B cell (primary cell): ENCODE measurements at regions not wholly inside any gene's neighbourhood (a gene's known extent, or its start where the extent isn't known, plus 50 kb on each side); places are given as distances from the start of the nearest gene placed in this dataset.

Source experiments
- ATAC-seq: fragments of 200-7000 bp; cut with Tn5 transposase; one replicate; pipeline ENCODE4 v1.10.0; 2021; ENCODE audit warnings: low read depth, mild to moderate bottlenecking, moderate number of reproducible peaks, moderate library complexity
- CTCF ChIA-PET: fragments of 350-600 bp; sonication (Branson Sonifier 250); formaldehyde crosslinking; loops from one replicate; lab custom pipeline; 2021; ENCODE audit warnings: antibody characterized with exemption, inconsistent platforms; lab: Charles Lee
- POLR2A ChIA-PET: fragments of 350-600 bp; sonication (Branson Sonifier 250); formaldehyde crosslinking; loops from one replicate; lab custom pipeline; 2021; ENCODE audit warnings: antibody characterized with exemption; lab: Charles Lee
- DNase-seq: peaks from one replicate; pipeline ENCODE4 v3.0.0; 2013
- H2AFZ ChIP-seq: 2 replicates; pipeline ENCODE4 v1.6.1; 2012; ENCODE audit warnings: mild to moderate bottlenecking, low read depth, low read length; ENCODE audit not compliant: insufficient read depth, poor library complexity, severe bottlenecking
- H3K27ac ChIP-seq, 2 donors: 1 replicate in 1 of 2; 2 replicates in 1 of 2; pipeline ENCODE4 v1.5.1; 2012 to 2013; ENCODE audit warnings: low read length in 2 of 2, mild to moderate bottlenecking in 2 of 2, moderate library complexity in 1 of 2
- H3K27me3 ChIP-seq, 4 experiments: fragments of 200-600 bp in 1 of 4; sonication (generic) in 1 of 4; replicated peaks in 1 of 4; 1 replicate in 2 of 4; 2 replicates in 2 of 4; pipeline versions ENCODE4 v1.6.1 to v1.7.0; 2013 to 2016; ENCODE audit warnings: low read length in 3 of 4, mild to moderate bottlenecking in 2 of 4, mixed read lengths in 1 of 4, moderate library complexity in 1 of 4; ENCODE audit not compliant: insufficient read depth in 4 of 4, control insufficient read depth in 3 of 4; ENCODE audit errors: control extremely low read depth in 1 of 4
- H3K36me3 ChIP-seq, 2 experiments: replicated peaks in 1 of 2; 1 replicate in 1 of 2; 2 replicates in 1 of 2; pipeline versions ENCODE4 v1.6.1 to v1.7.1; 2013; ENCODE audit warnings: low read length in 1 of 2; ENCODE audit not compliant: insufficient read depth in 2 of 2, control insufficient read depth in 1 of 2; ENCODE audit errors: control extremely low read depth in 1 of 2, extremely low read depth in 1 of 2
- H3K4me1 ChIP-seq, 2 donors: fragments of 200-600 bp in 1 of 2; sonication (generic) in 1 of 2; 1 replicate in 1 of 2; 2 replicates in 1 of 2; pipeline versions ENCODE4 v1.5.1 to v1.6.1; 2013 to 2017; ENCODE audit warnings: low read length in 2 of 2; ENCODE audit not compliant: control insufficient read depth in 2 of 2, insufficient read depth in 2 of 2
- H3K4me2 ChIP-seq: replicated peaks from 2 replicates; pipeline ENCODE3; 2012; ENCODE audit warnings: mild to moderate bottlenecking, low read depth, low read length; ENCODE audit not compliant: poor library complexity, severe bottlenecking
- H3K4me3 ChIP-seq, 5 experiments: fragments of 200-600 bp in 1 of 5; sonication (generic) in 1 of 5; 1 replicate in 3 of 5; 2 replicates in 2 of 5; pipeline versions ENCODE4 v1.5.1 to v1.7.0; 2011 to 2016; ENCODE audit warnings: low read length in 4 of 5, mild to moderate bottlenecking in 4 of 5, low read depth in 2 of 5, control low read depth in 1 of 5, moderate library complexity in 1 of 5; ENCODE audit not compliant: insufficient read depth in 1 of 5; ENCODE audit errors: control extremely low read depth in 1 of 5, extremely low read depth in 1 of 5
- H3K79me2 ChIP-seq: fragments of 200-600 bp; sonication (generic); one replicate; pipeline ENCODE4 v1.6.0; 2016; ENCODE audit warnings: low read length; ENCODE audit not compliant: control insufficient read depth, insufficient read depth
- H3K9ac ChIP-seq: fragments of 200-600 bp; sonication (generic); 2 replicates; pipeline ENCODE4 v1.6.1; 2017; ENCODE audit warnings: mild to moderate bottlenecking, low read length, moderate library complexity
- H3K9me3 ChIP-seq, 3 donors: one replicate each; pipeline versions ENCODE4 v1.6.1 to v1.7.1; 2013; ENCODE audit warnings: low read length in 2 of 3; ENCODE audit not compliant: control insufficient read depth in 2 of 3, insufficient read depth in 1 of 3; ENCODE audit errors: control extremely low read depth in 1 of 3
- H4K20me1 ChIP-seq: 2 replicates; pipeline ENCODE4 v1.6.0; 2012; ENCODE audit warnings: mild to moderate bottlenecking, low read length; ENCODE audit not compliant: insufficient read depth, control insufficient read depth, poor library complexity, severe bottlenecking
- H3K27ac Mint-ChIP-seq: one replicate; pipeline ENCODE4 v1.8.0; 2021; ENCODE audit warnings: mixed read lengths
- H3K27me3 Mint-ChIP-seq: one replicate; pipeline ENCODE4 v1.8.0; 2021; ENCODE audit warnings: mixed read lengths
- H3K4me1 Mint-ChIP-seq: one replicate; pipeline ENCODE4 v1.8.0; 2021; ENCODE audit warnings: mixed read lengths
- H3K4me3 Mint-ChIP-seq: one replicate; pipeline ENCODE4 v1.8.0; 2021; ENCODE audit warnings: mixed read lengths
- H3K9me3 Mint-ChIP-seq: one replicate; pipeline ENCODE4 v1.8.0; 2022; ENCODE audit warnings: mixed read lengths; ENCODE audit not compliant: insufficient read depth
- EZH2 ChIP-seq: IDR thresholded peaks from 2 replicates; pipeline ENCODE4 v1.6.1; 2012; ENCODE audit warnings: borderline replicate concordance, low read depth, mild to moderate bottlenecking, moderate library complexity, low read length; ENCODE audit not compliant: insufficient read depth, poor library complexity, severe bottlenecking
- WGBS: methylation state at CpG from one replicate; pipeline ENCODE4 v1.1.5; 2013; ENCODE audit warnings: missing lambda C conversion rate; ENCODE audit not compliant: insufficient coverage; 5-methylcytosine and 5-hydroxymethylcytosine counted together
- intact Hi-C: fragments of 100-400 bp; cut with micrococcal nuclease; formaldehyde crosslinking; loops from one replicate; pipeline ENCODE4 v1.10.0; 2022
- TF ChIP-seq, protein P1 (sequence below): fragments of 200-600 bp; IDR thresholded peaks from one replicate; pipeline ENCODE4 v1.8.0; 2022; ENCODE audit warnings: antibody characterized with exemption, mild to moderate bottlenecking

DNA sequence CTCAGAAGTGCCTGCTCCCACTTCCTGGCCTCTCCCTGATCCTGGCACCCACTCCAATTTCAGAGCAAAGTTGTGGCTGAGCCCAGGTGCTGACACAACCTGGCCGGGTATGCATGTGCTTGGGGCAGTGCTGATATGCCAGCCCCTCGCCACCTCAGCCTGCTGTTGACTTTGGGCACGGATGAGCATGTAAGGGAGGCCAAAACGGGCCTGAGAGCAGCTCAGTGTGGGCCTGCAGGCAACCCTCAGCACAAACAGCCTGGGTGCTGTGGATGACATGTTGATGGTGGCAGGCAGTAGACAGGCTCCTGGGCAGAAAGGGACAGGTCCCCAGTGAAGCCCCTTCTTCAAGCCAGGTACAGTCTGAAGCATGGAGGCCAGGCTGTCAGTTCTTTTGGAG, 553.6 kb upstream of the FSIP2 start:
- Mint-ChIP-seq H3K27ac (no peak overlapping the region), H3K27me3 (no peaks in the 10 kb centered on the region), H3K9me3 (no peaks in the 10 kb centered on the region), H3K4me3 (no peak overlapping the region), H3K4me1 (no peaks in the 10 kb centered on the region)
- Histone ChIP-seq H3K36me3 (no peaks in the 10 kb centered on the region), H3K9ac (no peak overlapping the region), H3K4me3 (no peak overlapping the region), H2AFZ (no peak overlapping the region), H3K79me2 (no peaks in the 10 kb centered on the region), H3K27ac (no peak overlapping the region), H3K4me2 (no peak overlapping the region), H3K4me1 (no peaks in the 10 kb centered on the region), H4K20me1 (no peaks in the 10 kb centered on the region), H3K27me3 (no peaks in the 10 kb centered on the region), H3K9me3 (peaks cover 0 to 8% (median 0%) of the 10 kb centered on the region in 3 donors)
- intact Hi-C loops: no loop called here
- ATAC-seq: no peak
- CTCF ChIA-PET: no interaction called here
- TF ChIP-seq, protein P1, sequence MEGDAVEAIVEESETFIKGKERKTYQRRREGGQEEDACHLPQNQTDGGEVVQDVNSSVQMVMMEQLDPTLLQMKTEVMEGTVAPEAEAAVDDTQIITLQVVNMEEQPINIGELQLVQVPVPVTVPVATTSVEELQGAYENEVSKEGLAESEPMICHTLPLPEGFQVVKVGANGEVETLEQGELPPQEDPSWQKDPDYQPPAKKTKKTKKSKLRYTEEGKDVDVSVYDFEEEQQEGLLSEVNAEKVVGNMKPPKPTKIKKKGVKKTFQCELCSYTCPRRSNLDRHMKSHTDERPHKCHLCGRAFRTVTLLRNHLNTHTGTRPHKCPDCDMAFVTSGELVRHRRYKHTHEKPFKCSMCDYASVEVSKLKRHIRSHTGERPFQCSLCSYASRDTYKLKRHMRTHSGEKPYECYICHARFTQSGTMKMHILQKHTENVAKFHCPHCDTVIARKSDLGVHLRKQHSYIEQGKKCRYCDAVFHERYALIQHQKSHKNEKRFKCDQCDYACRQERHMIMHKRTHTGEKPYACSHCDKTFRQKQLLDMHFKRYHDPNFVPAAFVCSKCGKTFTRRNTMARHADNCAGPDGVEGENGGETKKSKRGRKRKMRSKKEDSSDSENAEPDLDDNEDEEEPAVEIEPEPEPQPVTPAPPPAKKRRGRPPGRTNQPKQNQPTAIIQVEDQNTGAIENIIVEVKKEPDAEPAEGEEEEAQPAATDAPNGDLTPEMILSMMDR: no peak
- no peak for TF ChIP-seq EZH2
- WGBS: 94% methylated on average over 4 of the region's 4 CpGs
- POLR2A ChIA-PET: no interaction called here
- no peak for DNase-seq

DNA sequence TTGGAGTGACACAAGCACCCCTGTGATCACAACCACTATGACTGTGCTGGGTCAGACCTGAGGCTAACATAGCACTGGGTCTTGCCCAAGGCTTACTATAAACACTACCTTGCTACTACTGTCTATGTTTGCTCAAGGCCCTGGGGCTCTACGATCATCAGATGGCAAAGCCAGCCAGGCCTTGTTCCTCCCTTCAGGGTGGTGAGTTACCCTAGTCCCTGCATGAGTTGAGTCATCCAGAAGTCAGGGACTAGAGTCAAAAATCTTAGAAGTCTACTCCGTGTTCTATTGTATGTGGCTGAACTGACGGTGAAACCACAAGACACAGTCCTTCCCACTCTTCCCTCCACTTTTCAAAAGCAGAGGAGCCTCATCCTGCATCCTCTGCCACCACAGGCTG, 551.2 kb upstream of the FSIP2 start:
- Histone ChIP-seq H3K27ac (no peak overlapping the region), H3K4me2 (no peak overlapping the region), H3K9ac (no peak overlapping the region), H3K27me3 (no peaks in the 10 kb centered on the region), H2AFZ (no peak overlapping the region), H3K4me3 (no peak overlapping the region), H3K9me3 (peaks cover 0 to 8% (median 0%) of the 10 kb centered on the region in 3 donors), H3K79me2 (no peaks in the 10 kb centered on the region), H3K36me3 (no peaks in the 10 kb centered on the region), H3K4me1 (no peaks in the 10 kb centered on the region), H4K20me1 (no peaks in the 10 kb centered on the region)
- Mint-ChIP-seq H3K4me1 (no peaks in the 10 kb centered on the region), H3K27ac (no peak overlapping the region), H3K27me3 (no peaks in the 10 kb centered on the region), H3K4me3 (no peak overlapping the region), H3K9me3 (no peaks in the 10 kb centered on the region)
- 58% methylated on average over 1 of the region's 3 CpGs for WGBS
- ATAC-seq (no peak), DNase-seq (no peak)
- TF ChIP-seq EZH2: no peak
- TF ChIP-seq, protein P1: no peak
- ChIA-PET POLR2A (no interaction called here), CTCF (no interaction called here)
- intact Hi-C loops: no loop called here
